Bronchial epithelial cell (primary cell): ENCODE measurements at regions not wholly inside any gene's neighbourhood (a gene's known extent, or its start where the extent isn't known, plus 50 kb on each side); places are given as distances from the start of the nearest gene placed in this dataset.

ENCODE experiments used
- DNase-seq: peaks from one replicate; pipeline ENCODE4 v3.0.0-alpha.2; 2010; ENCODE audit warnings: low read depth
- FAIRE-seq: peaks from 2 replicates; lab custom pipeline; 2011; peaks lifted over from hg19 to GRCh38; lab: Jason Lieb, UNC
- H3K27me3 ChIP-seq: 2 replicates; pipeline ENCODE4 v1.5.1; 2011; ENCODE audit warnings: low read length; ENCODE audit not compliant: control insufficient read depth, insufficient read depth
- H3K36me3 ChIP-seq: 2 replicates; pipeline ENCODE4 v1.5.1; 2011; ENCODE audit warnings: low read length; ENCODE audit not compliant: control insufficient read depth, insufficient read depth
- H3K4me3 ChIP-seq: 2 replicates; pipeline ENCODE4 v1.5.1; 2011; ENCODE audit warnings: mild to moderate bottlenecking, low read depth, low read length, control low read depth
- TF ChIP-seq, protein P1 (sequence below): IDR thresholded peaks from 2 replicates; pipeline ENCODE4 v1.5.1; 2011; ENCODE audit warnings: mild to moderate bottlenecking, moderate library complexity, low read length, control low read depth, inconsistent platforms; ENCODE audit not compliant: insufficient read depth, severe bottlenecking

DNA sequence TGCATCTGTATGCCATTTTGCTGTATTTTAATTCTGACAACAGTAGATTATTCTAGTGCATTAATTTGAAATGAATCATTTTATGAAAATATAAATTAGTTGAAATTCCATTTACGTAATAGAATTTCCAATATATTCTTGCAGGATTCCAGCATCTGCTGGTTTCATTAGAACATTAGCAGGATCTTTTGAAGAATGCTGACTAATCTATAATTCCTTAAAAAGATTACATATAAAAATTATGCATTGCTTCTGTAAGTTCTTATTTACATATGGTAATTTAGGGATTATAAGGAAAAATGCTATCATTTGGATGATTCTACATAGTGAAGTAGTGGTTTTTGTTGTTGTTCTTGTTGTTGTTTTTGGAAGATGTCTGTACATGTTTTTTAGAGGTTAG, 182.2 kb upstream of the GNPDA2 start:
- no peaks in the 10 kb centered on the region for H3K36me3 ChIP-seq
- TF ChIP-seq, protein P1, sequence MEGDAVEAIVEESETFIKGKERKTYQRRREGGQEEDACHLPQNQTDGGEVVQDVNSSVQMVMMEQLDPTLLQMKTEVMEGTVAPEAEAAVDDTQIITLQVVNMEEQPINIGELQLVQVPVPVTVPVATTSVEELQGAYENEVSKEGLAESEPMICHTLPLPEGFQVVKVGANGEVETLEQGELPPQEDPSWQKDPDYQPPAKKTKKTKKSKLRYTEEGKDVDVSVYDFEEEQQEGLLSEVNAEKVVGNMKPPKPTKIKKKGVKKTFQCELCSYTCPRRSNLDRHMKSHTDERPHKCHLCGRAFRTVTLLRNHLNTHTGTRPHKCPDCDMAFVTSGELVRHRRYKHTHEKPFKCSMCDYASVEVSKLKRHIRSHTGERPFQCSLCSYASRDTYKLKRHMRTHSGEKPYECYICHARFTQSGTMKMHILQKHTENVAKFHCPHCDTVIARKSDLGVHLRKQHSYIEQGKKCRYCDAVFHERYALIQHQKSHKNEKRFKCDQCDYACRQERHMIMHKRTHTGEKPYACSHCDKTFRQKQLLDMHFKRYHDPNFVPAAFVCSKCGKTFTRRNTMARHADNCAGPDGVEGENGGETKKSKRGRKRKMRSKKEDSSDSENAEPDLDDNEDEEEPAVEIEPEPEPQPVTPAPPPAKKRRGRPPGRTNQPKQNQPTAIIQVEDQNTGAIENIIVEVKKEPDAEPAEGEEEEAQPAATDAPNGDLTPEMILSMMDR = no peak
- H3K4me3 ChIP-seq = no peak overlapping the region
- DNase-seq = no peak
- FAIRE-seq = no peak
- H3K27me3 ChIP-seq = no peaks in the 10 kb centered on the region

DNA sequence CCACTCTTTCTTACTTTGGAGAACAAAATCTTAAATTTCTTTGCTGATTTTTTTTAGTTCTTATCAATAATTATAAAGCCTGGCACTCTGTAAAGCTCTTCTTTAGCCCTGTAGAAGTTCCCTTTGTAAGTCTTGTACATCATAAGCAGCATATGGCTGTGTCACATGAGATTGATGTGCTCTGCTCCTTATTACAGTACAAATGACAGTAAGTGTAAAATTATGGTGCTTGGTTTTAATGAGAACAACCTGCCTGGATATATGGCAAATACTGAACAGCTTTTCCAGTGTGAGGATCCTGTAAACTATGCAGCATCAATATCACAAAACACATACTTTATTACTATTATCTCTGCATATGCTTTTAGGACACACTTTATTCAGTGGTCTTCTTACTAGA, 145.9 kb upstream of the GNPDA2 start:
- DNase-seq (no peak), FAIRE-seq (no peak)
- Histone ChIP-seq H3K4me3 (no peak overlapping the region), H3K27me3 (no peaks in the 10 kb centered on the region), H3K36me3 (no peaks in the 10 kb centered on the region)
- TF ChIP-seq, protein P1 = no peak

DNA sequence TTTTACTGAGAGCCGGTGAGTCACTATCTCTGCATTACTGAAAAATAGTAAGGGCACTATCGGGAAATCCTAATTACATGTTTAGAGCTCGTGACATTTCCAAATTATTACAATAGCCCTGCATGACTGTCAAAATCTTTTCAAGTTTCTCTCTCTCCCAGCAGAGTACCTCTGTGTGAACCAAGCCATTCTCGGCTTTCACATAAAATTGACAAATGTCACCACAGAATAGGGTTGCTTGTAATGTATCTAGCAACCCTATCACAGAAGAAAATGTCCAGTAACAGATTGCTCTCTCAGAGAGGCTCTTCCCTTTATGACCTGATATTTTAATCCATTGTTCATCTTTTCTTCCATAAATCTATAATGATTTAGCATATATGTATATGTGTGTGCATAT, 144.8 kb upstream of the GNPDA2 start:
- Histone ChIP-seq H3K27me3 (no peaks in the 10 kb centered on the region), H3K4me3 (no peak overlapping the region), H3K36me3 (no peaks in the 10 kb centered on the region)
- no peak for FAIRE-seq
- TF ChIP-seq, protein P1 = no peak
- DNase-seq = no peak

DNA sequence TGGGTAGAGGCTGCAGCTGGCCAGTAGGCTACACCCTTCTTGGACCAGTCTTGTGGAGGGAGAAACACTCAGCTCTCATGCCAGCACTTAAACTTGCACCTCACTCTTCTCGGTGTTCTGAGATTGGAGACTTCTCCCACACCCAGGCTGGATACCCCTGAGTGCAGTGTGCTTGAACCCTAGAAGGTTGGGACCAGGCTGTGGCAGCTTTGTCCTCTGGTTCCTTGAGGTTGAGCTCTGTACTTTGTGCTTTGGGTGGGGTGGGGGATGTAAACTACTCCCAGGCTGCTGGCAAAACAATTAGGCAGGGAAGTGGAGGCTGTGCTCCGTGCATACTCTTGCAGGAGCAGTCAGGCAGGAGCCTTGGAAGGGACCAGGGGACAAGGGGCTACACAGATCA, 143.6 kb upstream of the GNPDA2 start:
- Histone ChIP-seq H3K4me3 (no peak overlapping the region), H3K27me3 (no peaks in the 10 kb centered on the region), H3K36me3 (no peaks in the 10 kb centered on the region)
- DNase-seq (no peak), FAIRE-seq (no peak)
- TF ChIP-seq, protein P1 = no peak

- TF ChIP-seq, protein P1 = no peak
- no peaks in the 10 kb centered on the region for H3K36me3 ChIP-seq
- DNase-seq (no peak), FAIRE-seq (no peak)
- H3K27me3 ChIP-seq = no peaks in the 10 kb centered on the region
- no peak overlapping the region for H3K4me3 ChIP-seq
Observed at GRCh38 chr4:44869222-44869882, 143.0 kb upstream of the GNPDA2 start.

DNA sequence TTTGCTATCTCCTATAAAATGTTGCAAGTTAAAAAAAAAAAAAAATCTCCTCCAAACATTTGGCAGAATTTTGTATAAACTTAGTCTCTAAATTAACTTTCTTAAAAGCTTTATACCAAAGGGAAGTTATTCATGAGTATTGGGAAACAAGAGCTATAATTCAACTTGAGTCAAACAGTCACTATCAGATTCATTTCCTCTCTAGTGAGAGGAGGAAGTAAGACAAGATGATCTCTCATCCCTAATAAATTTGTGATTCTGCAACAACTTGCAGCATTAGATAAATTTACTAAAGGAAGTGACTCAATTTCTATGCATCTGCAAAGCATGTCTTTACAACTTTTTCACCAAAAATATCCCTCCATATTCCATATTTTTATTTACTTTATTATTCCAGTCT, 135.4 kb upstream of the GNPDA2 start:
- Histone ChIP-seq H3K27me3 (no peaks in the 10 kb centered on the region), H3K4me3 (no peak overlapping the region), H3K36me3 (no peaks in the 10 kb centered on the region)
- FAIRE-seq = no peak
- peak; percentile 46 for DNase-seq
- TF ChIP-seq, protein P1 = no peak
